Memory B cell (primary cell): ENCODE measurements at regions not wholly inside any gene's neighbourhood (a gene's known extent, or its start where the extent isn't known, plus 50 kb on each side); places are given as distances from the start of the nearest gene placed in this dataset.

ENCODE experiments used
- ATAC-seq: fragments of 150-1000 bp; cut with Tn5 transposase; 2 replicates; pipeline ENCODE4 v1.10.0; 2021; ENCODE audit warnings: low read depth, mild to moderate bottlenecking, moderate library complexity
- DNase-seq, 2 donors: peaks; one replicate each; pipeline ENCODE4 v3.0.0; 2022; ENCODE audit warnings: low spot score in 2 of 2
- H3K27ac Mint-ChIP-seq: one replicate; pipeline ENCODE4 v1.8.0; 2022; ENCODE audit warnings: mild to moderate bottlenecking, moderate library complexity, mixed read lengths
- H3K27me3 Mint-ChIP-seq: one replicate; pipeline ENCODE4 v1.8.0; 2022; ENCODE audit warnings: mixed read lengths
- H3K36me3 Mint-ChIP-seq: one replicate; pipeline ENCODE4 v1.8.0; 2022; ENCODE audit warnings: mild to moderate bottlenecking, mixed read lengths
- H3K4me1 Mint-ChIP-seq: one replicate; pipeline ENCODE4 v1.8.0; 2022; ENCODE audit warnings: mixed read lengths
- H3K4me3 Mint-ChIP-seq: one replicate; pipeline ENCODE4 v1.8.0; 2022; ENCODE audit warnings: mild to moderate bottlenecking, moderate library complexity, mixed read lengths
- H3K9me3 Mint-ChIP-seq: one replicate; pipeline ENCODE4 v1.8.0; 2022; ENCODE audit warnings: mixed read lengths

- ATAC-seq = no peak
- DNase-seq = no peak
- Mint-ChIP-seq H3K27me3 (no peaks in the 10 kb centered on the region), H3K36me3 (no peaks in the 10 kb centered on the region), H3K4me1 (no peaks in the 10 kb centered on the region), H3K4me3 (no peak overlapping the region), H3K9me3 (peaks cover 5% of the 10 kb centered on the region), H3K27ac (no peak overlapping the region)
These were observed 880.1 kb upstream of the FBXO33 start for GRCh38 chr14:40312296-40312695.

- Mint-ChIP-seq H3K4me3 (no peak overlapping the region), H3K4me1 (no peaks in the 10 kb centered on the region), H3K9me3 (peaks cover 9% of the 10 kb centered on the region), H3K36me3 (no peaks in the 10 kb centered on the region), H3K27me3 (no peaks in the 10 kb centered on the region), H3K27ac (no peak overlapping the region)
- ATAC-seq (no peak), DNase-seq (no peak)
These were observed 876.9 kb upstream of the FBXO33 start for GRCh38 chr14:40309124-40309523.

GRCh38 chr14:40308240-40308639 lies 876.0 kb upstream of the FBXO33 start:
- Mint-ChIP-seq H3K27ac (no peak overlapping the region), H3K9me3 (peaks cover 9% of the 10 kb centered on the region), H3K36me3 (no peaks in the 10 kb centered on the region), H3K27me3 (no peaks in the 10 kb centered on the region), H3K4me3 (no peak overlapping the region), H3K4me1 (no peaks in the 10 kb centered on the region)
- DNase-seq = no peak
- no peak for ATAC-seq

- DNase-seq = no peak
- ATAC-seq = no peak
- H3K4me1 Mint-ChIP-seq = peaks cover 5% of the 10 kb centered on the region
- H3K27ac Mint-ChIP-seq = no peak overlapping the region
- no peak overlapping the region for H3K4me3 Mint-ChIP-seq
- no peaks in the 10 kb centered on the region for H3K36me3 Mint-ChIP-seq
- H3K9me3 Mint-ChIP-seq = peaks cover 6% of the 10 kb centered on the region
- no peaks in the 10 kb centered on the region for H3K27me3 Mint-ChIP-seq
These were observed 864.6 kb upstream of the FBXO33 start for GRCh38 chr14:40296821-40297220.

GRCh38 chr14:40292664-40293063 lies 860.4 kb upstream of the FBXO33 start:
- peak; percentile 83 for ATAC-seq
- no peaks in the 10 kb centered on the region for H3K36me3 Mint-ChIP-seq
- peaks cover 8% of the 10 kb centered on the region for H3K9me3 Mint-ChIP-seq
- peaks cover 5% of the 10 kb centered on the region for H3K4me1 Mint-ChIP-seq
- DNase-seq = no peak
- H3K27me3 Mint-ChIP-seq = no peaks in the 10 kb centered on the region
- peak overlapping the region; percentile 41 for H3K4me3 Mint-ChIP-seq
- H3K27ac Mint-ChIP-seq = peak overlapping the region; percentile 30

- ATAC-seq = no peak
- H3K36me3 Mint-ChIP-seq = no peaks in the 10 kb centered on the region
- no peak for DNase-seq
- H3K4me1 Mint-ChIP-seq = no peaks in the 10 kb centered on the region
- no peaks in the 10 kb centered on the region for H3K27me3 Mint-ChIP-seq
- H3K27ac Mint-ChIP-seq = no peak overlapping the region
- H3K9me3 Mint-ChIP-seq = peaks cover 4% of the 10 kb centered on the region
- H3K4me3 Mint-ChIP-seq = no peak overlapping the region
These were observed 850.0 kb upstream of the FBXO33 start for GRCh38 chr14:40282196-40282595.

- H3K4me1 Mint-ChIP-seq = no peaks in the 10 kb centered on the region
- H3K27me3 Mint-ChIP-seq = no peaks in the 10 kb centered on the region
- H3K4me3 Mint-ChIP-seq = no peak overlapping the region
- ATAC-seq = no peak
- no peak for DNase-seq
- H3K36me3 Mint-ChIP-seq = no peaks in the 10 kb centered on the region
- peaks cover 4% of the 10 kb centered on the region for H3K9me3 Mint-ChIP-seq
- no peak overlapping the region for H3K27ac Mint-ChIP-seq
These were observed 848.4 kb upstream of the FBXO33 start for GRCh38 chr14:40280652-40281051.

- H3K27ac Mint-ChIP-seq = no peak overlapping the region
- DNase-seq (no peak), ATAC-seq (no peak)
- peaks cover 8% of the 10 kb centered on the region for H3K9me3 Mint-ChIP-seq
- H3K27me3 Mint-ChIP-seq = no peaks in the 10 kb centered on the region
- no peak overlapping the region for H3K4me3 Mint-ChIP-seq
- no peaks in the 10 kb centered on the region for H3K4me1 Mint-ChIP-seq
- no peaks in the 10 kb centered on the region for H3K36me3 Mint-ChIP-seq
These were observed 841.2 kb upstream of the FBXO33 start for GRCh38 chr14:40273417-40273816.

- Mint-ChIP-seq H3K36me3 (no peaks in the 10 kb centered on the region), H3K4me1 (no peaks in the 10 kb centered on the region), H3K9me3 (peaks cover 6% of the 10 kb centered on the region), H3K4me3 (no peak overlapping the region), H3K27ac (no peak overlapping the region), H3K27me3 (no peaks in the 10 kb centered on the region)
- ATAC-seq (no peak), DNase-seq (no peak)
These were observed 839.2 kb upstream of the FBXO33 start for GRCh38 chr14:40271480-40271879.

- Mint-ChIP-seq H3K27ac (no peak overlapping the region), H3K36me3 (no peaks in the 10 kb centered on the region), H3K9me3 (peaks cover 3% of the 10 kb centered on the region), H3K4me1 (peaks cover 5% of the 10 kb centered on the region), H3K4me3 (no peak overlapping the region), H3K27me3 (no peaks in the 10 kb centered on the region)
- ATAC-seq (no peak), DNase-seq (no peak)
These were observed 837.2 kb upstream of the FBXO33 start for GRCh38 chr14:40269436-40269835.

GRCh38 chr14:40268236-40268635 lies 836.0 kb upstream of the FBXO33 start:
- no peak for ATAC-seq
- Mint-ChIP-seq H3K4me3 (no peak overlapping the region), H3K36me3 (no peaks in the 10 kb centered on the region), H3K27ac (no peak overlapping the region), H3K4me1 (peaks cover 5% of the 10 kb centered on the region), H3K9me3 (peaks cover 1% of the 10 kb centered on the region), H3K27me3 (no peaks in the 10 kb centered on the region)
- no peak for DNase-seq

GRCh38 chr14:40265096-40265495 lies 832.9 kb upstream of the FBXO33 start:
- Mint-ChIP-seq H3K9me3 (peaks cover 1% of the 10 kb centered on the region), H3K27me3 (no peaks in the 10 kb centered on the region), H3K36me3 (no peaks in the 10 kb centered on the region), H3K4me3 (no peak overlapping the region), H3K27ac (no peak overlapping the region), H3K4me1 (peaks cover 5% of the 10 kb centered on the region)
- no peak for ATAC-seq
- DNase-seq = no peak

- ATAC-seq (no peak), DNase-seq (no peak)
- H3K27me3 Mint-ChIP-seq = no peaks in the 10 kb centered on the region
- H3K4me1 Mint-ChIP-seq = no peaks in the 10 kb centered on the region
- no peaks in the 10 kb centered on the region for H3K9me3 Mint-ChIP-seq
- no peak overlapping the region for H3K4me3 Mint-ChIP-seq
- no peak overlapping the region for H3K27ac Mint-ChIP-seq
- H3K36me3 Mint-ChIP-seq = no peaks in the 10 kb centered on the region
These were observed 820.7 kb upstream of the FBXO33 start for GRCh38 chr14:40252817-40253447.

- Mint-ChIP-seq H3K9me3 (peaks cover 1% of the 10 kb centered on the region), H3K27ac (no peak overlapping the region), H3K27me3 (no peaks in the 10 kb centered on the region), H3K4me1 (no peaks in the 10 kb centered on the region), H3K36me3 (no peaks in the 10 kb centered on the region), H3K4me3 (no peak overlapping the region)
- DNase-seq = no peak
- ATAC-seq = no peak
These were observed 816.4 kb upstream of the FBXO33 start for GRCh38 chr14:40248671-40249070.

GRCh38 chr14:40240245-40240859 lies 808.1 kb upstream of the FBXO33 start:
- Mint-ChIP-seq H3K9me3 (peaks cover 7% of the 10 kb centered on the region), H3K27ac (no peak overlapping the region), H3K27me3 (no peaks in the 10 kb centered on the region), H3K4me3 (no peak overlapping the region), H3K36me3 (no peaks in the 10 kb centered on the region), H3K4me1 (no peaks in the 10 kb centered on the region)
- no peak for DNase-seq
- no peak for ATAC-seq
